H1 (cell line): ENCODE measurements at regions not wholly inside any gene's neighbourhood (a gene's known extent, or its start where the extent isn't known, plus 50 kb on each side); places are given as distances from the start of the nearest gene placed in this dataset.

ENCODE experiments used
- CTCF ChIA-PET: fragments of 300-600 bp; sonication (Branson Sonifier 250); formaldehyde crosslinking; loops from one replicate; lab custom pipeline; 2021; ENCODE audit not compliant: partially characterized antibody; lab: Charles Lee
- POLR2A ChIA-PET: fragments of 300-600 bp; sonication (Branson Sonifier 250); formaldehyde crosslinking; loops from one replicate; lab custom pipeline; 2021; ENCODE audit warnings: inconsistent platforms; ENCODE audit not compliant: partially characterized antibody; lab: Charles Lee
- DNase-seq, 2 experiments: peaks; one replicate each; pipeline versions ENCODE4 v3.0.0 to v3.0.0-alpha.2; 2010 to 2022; ENCODE audit warnings: low spot score in 2 of 2, low read depth in 1 of 2, mixed read lengths in 1 of 2
- FAIRE-seq: peaks from 2 replicates; lab custom pipeline; 2011; peaks lifted over from hg19 to GRCh38; lab: Jason Lieb, UNC
- H2AFZ ChIP-seq: 2 replicates; pipeline ENCODE4 v1.8.1; 2012; ENCODE audit warnings: low read length, inconsistent platforms
- H2AK5ac ChIP-seq: 2 replicates; pipeline ENCODE4 v1.6.1; 2013; ENCODE audit warnings: low read depth, low read length
- H2BK120ac ChIP-seq: replicated peaks from 2 replicates; pipeline ENCODE3; 2013; ENCODE audit warnings: low read depth, low read length, inconsistent platforms
- H2BK12ac ChIP-seq: 2 replicates; pipeline ENCODE4 v1.6.1; 2013; ENCODE audit warnings: low read depth, low read length
- H2BK15ac ChIP-seq: 2 replicates; pipeline ENCODE4 v1.6.1; 2013; ENCODE audit warnings: low read length
- H2BK20ac ChIP-seq: 2 replicates; pipeline ENCODE4 v1.6.1; 2013; ENCODE audit warnings: low read length
- H2BK5ac ChIP-seq: 2 replicates; pipeline ENCODE4 v1.6.1; 2013; ENCODE audit warnings: low read depth, low read length
- H3K14ac ChIP-seq: 2 replicates; pipeline ENCODE4 v1.6.1; 2013; ENCODE audit warnings: inconsistent platforms; ENCODE audit not compliant: insufficient read length
- H3K18ac ChIP-seq: 2 replicates; pipeline ENCODE4 v1.6.1; 2013; ENCODE audit warnings: low read length; ENCODE audit errors: extremely low read depth
- H3K23ac ChIP-seq: 2 replicates; pipeline ENCODE4 v1.6.1; 2013; ENCODE audit warnings: inconsistent platforms; ENCODE audit not compliant: insufficient read length
- H3K23me2 ChIP-seq: 2 replicates; pipeline ENCODE4 v1.6.1; 2013; ENCODE audit warnings: low read depth, low read length
- H3K27ac ChIP-seq: 2 replicates; pipeline ENCODE4 v1.6.1; 2011; ENCODE audit warnings: low read depth, low read length, inconsistent platforms
- H3K27me3 ChIP-seq, 4 experiments: replicated peaks in 1 of 4; 1 replicate in 1 of 4; 2 replicates in 3 of 4; pipeline versions ENCODE4 v1.6.1 to v1.8.1; 2011 to 2013; ENCODE audit warnings: low read length in 3 of 4, mild to moderate bottlenecking in 3 of 4, inconsistent platforms in 2 of 4, mixed read lengths in 2 of 4, moderate library complexity in 1 of 4; ENCODE audit not compliant: control insufficient read depth in 3 of 4, insufficient read depth in 3 of 4; ENCODE audit errors: extremely low read depth in 1 of 4
- H3K36me3 ChIP-seq, 4 experiments: 2 replicates each; pipeline versions ENCODE4 v1.6.1 to v1.8.1; 2011 to 2013; ENCODE audit warnings: mild to moderate bottlenecking in 4 of 4, low read length in 3 of 4, moderate library complexity in 2 of 4, control low read depth in 1 of 4, inconsistent platforms in 1 of 4; ENCODE audit not compliant: insufficient read depth in 4 of 4, control insufficient read depth in 2 of 4
- H3K4ac ChIP-seq: replicated peaks from 2 replicates; pipeline ENCODE3; 2013; ENCODE audit warnings: low read length, low read depth, mixed read lengths, inconsistent platforms; ENCODE audit not compliant: insufficient read length
- H3K4me1 ChIP-seq, 4 experiments: replicated peaks in 1 of 4; 1 replicate in 1 of 4; 2 replicates in 3 of 4; pipeline versions ENCODE4 v1.6.1 to v1.8.1; 2011 to 2013; ENCODE audit warnings: low read length in 3 of 4, inconsistent platforms in 2 of 4, mixed read lengths in 1 of 4; ENCODE audit not compliant: insufficient read depth in 4 of 4, control insufficient read depth in 3 of 4
- H3K4me2 ChIP-seq, 2 experiments: 2 replicates each; pipeline versions ENCODE4 v1.6.1 to v1.8.1; 2011 to 2013; ENCODE audit warnings: low read depth in 2 of 2, low read length in 2 of 2, control low read depth in 1 of 2, inconsistent platforms in 1 of 2, mild to moderate bottlenecking in 1 of 2; ENCODE audit not compliant: insufficient read depth in 1 of 2
- H3K4me3 ChIP-seq, 4 experiments: fragments of 200-600, 300-600 bp in 1 of 4; sonication (generic), shearing (Covaris generic), sonication (Bioruptor Twin) in 1 of 4; 2 replicates each; pipeline versions ENCODE4 v1.5.1 to v1.8.1; 2011 to 2016; ENCODE audit warnings: low read length in 4 of 4, low read depth in 3 of 4, control low read depth in 2 of 4, inconsistent platforms in 2 of 4, mild to moderate bottlenecking in 2 of 4, mixed read lengths in 1 of 4, moderate library complexity in 1 of 4; ENCODE audit not compliant: insufficient read depth in 2 of 4; ENCODE audit errors: extremely low read depth in 1 of 4
- H3K56ac ChIP-seq: replicated peaks from 2 replicates; pipeline ENCODE3; 2013; ENCODE audit warnings: low read depth, mild to moderate bottlenecking, mixed read lengths, low read length, inconsistent platforms; ENCODE audit not compliant: insufficient read length
- H3K79me1 ChIP-seq: 2 replicates; pipeline ENCODE4 v1.6.1; 2013; ENCODE audit warnings: low read depth, low read length, control low read depth
- H3K79me2 ChIP-seq, 2 experiments: 2 replicates each; pipeline versions ENCODE4 v1.6.1 to v1.8.1; 2012 to 2013; ENCODE audit warnings: low read length in 2 of 2, mild to moderate bottlenecking in 2 of 2, inconsistent platforms in 1 of 2; ENCODE audit not compliant: insufficient read depth in 2 of 2, control insufficient read depth in 1 of 2
- H3K9ac ChIP-seq, 4 experiments: replicated peaks in 1 of 4; 1 replicate in 1 of 4; 2 replicates in 3 of 4; pipeline versions ENCODE4 v1.6.1 to v1.8.1; 2011 to 2013; ENCODE audit warnings: low read depth in 3 of 4, low read length in 3 of 4, control low read depth in 2 of 4, mild to moderate bottlenecking in 2 of 4, moderate library complexity in 2 of 4, inconsistent platforms in 1 of 4; ENCODE audit errors: extremely low read depth in 1 of 4
- H3K9me3 ChIP-seq, 2 experiments: 2 replicates each; pipeline versions ENCODE4 v1.6.1 to v1.8.1; 2012 to 2013; ENCODE audit warnings: mild to moderate bottlenecking in 2 of 2, moderate library complexity in 2 of 2, control low read depth in 1 of 2, inconsistent platforms in 1 of 2, low read depth in 1 of 2, low read length in 1 of 2, mixed read lengths in 1 of 2; ENCODE audit not compliant: insufficient read depth in 2 of 2
- H4K20me1 ChIP-seq, 2 experiments: replicated peaks in 1 of 2; 2 replicates each; pipeline versions ENCODE3 to v1.8.1; 2011 to 2013; ENCODE audit warnings: inconsistent platforms in 2 of 2, low read length in 2 of 2, mild to moderate bottlenecking in 1 of 2; ENCODE audit not compliant: insufficient read depth in 2 of 2, control insufficient read depth in 1 of 2
- H4K5ac ChIP-seq: 2 replicates; pipeline ENCODE4 v1.6.1; 2013; ENCODE audit warnings: low read length, low read depth, mixed read lengths, inconsistent platforms; ENCODE audit not compliant: insufficient read length
- H4K8ac ChIP-seq: 2 replicates; pipeline ENCODE4 v1.8.0; 2013; ENCODE audit warnings: mild to moderate bottlenecking, moderate library complexity, low read length, inconsistent platforms; ENCODE audit not compliant: insufficient read depth; ENCODE audit errors: extremely low read depth
- H4K91ac ChIP-seq: replicated peaks from 2 replicates; pipeline ENCODE3; 2013; ENCODE audit warnings: low read length, mixed read lengths, inconsistent platforms; ENCODE audit not compliant: insufficient read length
- BACH1 ChIP-seq: IDR thresholded peaks from 2 replicates; pipeline ENCODE4 v1.6.1; 2012; ENCODE audit warnings: low read length, improper control_type of control experiment
- CEBPB ChIP-seq: IDR thresholded peaks from 2 replicates; pipeline ENCODE4 v1.6.1; 2012; ENCODE audit warnings: low read depth, low read length
- EZH2 ChIP-seq: fragments of 200-600 bp; sonication (generic); IDR thresholded peaks from 2 replicates; pipeline ENCODE4 v1.7.1; 2012; ENCODE audit warnings: low read depth, mild to moderate bottlenecking, moderate library complexity, low read length, inconsistent platforms; ENCODE audit not compliant: severe bottlenecking
- FOSL1 ChIP-seq: IDR thresholded peaks from 2 replicates; pipeline ENCODE4 v1.6.1; 2011; ENCODE audit warnings: mild to moderate bottlenecking, low read depth, low read length, moderate library complexity; ENCODE audit not compliant: insufficient read depth
- GTF2F1 ChIP-seq: IDR thresholded peaks from 2 replicates; pipeline ENCODE4 v1.6.1; 2012; ENCODE audit warnings: low read depth, low read length, improper control_type of control experiment, borderline replicate concordance
- JUND ChIP-seq: IDR thresholded peaks from 2 replicates; pipeline ENCODE4 v1.6.1; 2011; ENCODE audit warnings: mild to moderate bottlenecking, improper control_type of control experiment, low read length
- MAFK ChIP-seq: IDR thresholded peaks from 2 replicates; pipeline ENCODE4 v1.6.1; 2012; ENCODE audit warnings: low read depth, mild to moderate bottlenecking, improper control_type of control experiment, low read length
- NRF1 ChIP-seq: IDR thresholded peaks from 2 replicates; pipeline ENCODE4 v1.6.1; 2011; ENCODE audit warnings: mild to moderate bottlenecking, low read depth, low read length, improper control_type of control experiment
- POLR2A ChIP-seq, 2 experiments: IDR thresholded peaks; 1 replicate in 1 of 2; 2 replicates in 1 of 2; pipeline ENCODE4 v1.6.1; 2011; ENCODE audit warnings: low read depth in 2 of 2, low read length in 2 of 2, mild to moderate bottlenecking in 2 of 2; ENCODE audit errors: control extremely low read depth in 1 of 2
- SRF ChIP-seq: IDR thresholded peaks from 2 replicates; pipeline ENCODE4 v1.6.1; 2011; ENCODE audit warnings: mild to moderate bottlenecking, low read depth, low read length, moderate library complexity
- TEAD4 ChIP-seq: IDR thresholded peaks from 2 replicates; pipeline ENCODE4 v1.6.1; 2012; ENCODE audit warnings: low read depth, low read length, inconsistent platforms, mixed read lengths
- TF ChIP-seq, protein P1 (sequence below): IDR thresholded peaks from 2 replicates; pipeline ENCODE4 v1.6.1; 2011; ENCODE audit warnings: low read depth, mild to moderate bottlenecking, low read length; ENCODE audit not compliant: insufficient read depth

- Histone ChIP-seq H3K79me1 (no peaks in the 10 kb centered on the region), H3K56ac (peak overlapping the region; percentile 99), H4K20me1 (peaks cover 0 to 2% of the 10 kb centered on the region in 2 experiments), H3K9ac (no peak overlapping the region), H2BK15ac (no peak overlapping the region), H3K4me1 (no peaks in the 10 kb centered on the region), H3K36me3 (no peaks in the 10 kb centered on the region; a peak in 1 of 8 replicates), H3K14ac (no peak overlapping the region), H4K91ac (no peak overlapping the region), H2BK20ac (no peak overlapping the region), H2AK5ac (no peak overlapping the region; the same call in 1 of the 2 replicates), H2BK12ac (no peak overlapping the region), H3K4ac (no peak overlapping the region), H2BK120ac (no peak overlapping the region), H4K5ac (no peak overlapping the region), H4K8ac (no peak overlapping the region), H3K27me3 (no peaks in the 10 kb centered on the region), H3K4me2 (no peak overlapping the region), H3K23me2 (peaks cover 4% of the 10 kb centered on the region; the same call in 1 of the 2 replicates), H3K79me2 (no peaks in the 10 kb centered on the region), H3K9me3 (no peaks in the 10 kb centered on the region), H2AFZ (no peak overlapping the region), H3K18ac (no peak overlapping the region), H3K23ac (no peak overlapping the region), H3K4me3 (no peak overlapping the region), H2BK5ac (no peak overlapping the region), H3K27ac (no peak overlapping the region)
- DNase-seq, result no peak
- ChIA-PET POLR2A (no interaction called here), CTCF (interaction anchor here (1.0 kb wide), 1 partner anchor 49 kb away, joined by 3 read pairs; no protein-coding TSS in a partner anchor)
- no peak for FAIRE-seq
- no peak for TF ChIP-seq JUND
- TF ChIP-seq TEAD4, result no peak
- no peak for TF ChIP-seq EZH2
- no peak for TF ChIP-seq BACH1
- TF ChIP-seq SRF, result no peak
- no peak for TF ChIP-seq MAFK
- TF ChIP-seq FOSL1, result no peak
- no peak for TF ChIP-seq CEBPB
- TF ChIP-seq, protein P1, sequence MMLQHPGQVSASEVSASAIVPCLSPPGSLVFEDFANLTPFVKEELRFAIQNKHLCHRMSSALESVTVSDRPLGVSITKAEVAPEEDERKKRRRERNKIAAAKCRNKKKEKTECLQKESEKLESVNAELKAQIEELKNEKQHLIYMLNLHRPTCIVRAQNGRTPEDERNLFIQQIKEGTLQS, result no peak
- TF ChIP-seq GTF2F1, result no peak
- TF ChIP-seq POLR2A (IDR thresholded peaks at IDR 0.05; ENCODE audit: control extremely low read depth in 1 of 2, low read depth in 2 of 2, low read length in 2 of 2), result no peak
- TF ChIP-seq NRF1, result no peak
Measured at GRCh38 chr16:9401173-9401572, 309.7 kb downstream of the HAPSTR1 start.
